Lower leg skin (tissue), 3 donors: ENCODE measurements at regions not wholly inside any gene's neighbourhood (a gene's known extent, or its start where the extent isn't known, plus 50 kb on each side); places are given as distances from the start of the nearest gene placed in this dataset.

ENCODE experiments used
- CTCF ChIP-seq, 3 donors: fragments of 450-650 bp; IDR thresholded peaks; one replicate each; pipeline ENCODE4 v1.5.1; 2016; ENCODE audit warnings: antibody characterized with exemption in 3 of 3, mild to moderate bottlenecking in 3 of 3, moderate library complexity in 2 of 3
- POLR2A ChIP-seq, 2 donors: fragments of 450-650 bp; IDR thresholded peaks; one replicate each; pipeline ENCODE4 v1.6.1; 2016 to 2017; ENCODE audit warnings: antibody characterized with exemption in 2 of 2, mild to moderate bottlenecking in 1 of 2, moderate library complexity in 1 of 2

GRCh38 chr6:126941751-126942150 lies 176.7 kb upstream of the RSPO3 start:
- TF ChIP-seq CTCF (IDR thresholded peaks at IDR 0.05) (no peak), POLR2A (IDR thresholded peaks at IDR 0.05) (no peak)
